GM12878 (cell line): ENCODE measurements at regions not wholly inside any gene's neighbourhood (a gene's known extent, or its start where the extent isn't known, plus 50 kb on each side); places are given as distances from the start of the nearest gene placed in this dataset.

ENCODE experiments used
- ATAC-seq: fragments of 200-7000 bp; cut with Tn5 transposase; 3 replicates; pipeline ENCODE4 v1.9.1; 2020; ENCODE audit warnings: mild to moderate bottlenecking, moderate library complexity
- BruUV-seq: library from RNA; stranded (reverse); fragments of 400-500 nt; replicated peaks from 2 replicates; lab custom pipeline; 2021; lab: Mats Ljungman, UMichigan
- CTCF ChIA-PET: fragments of 300-600 bp; sonication (Branson Sonifier 250); formaldehyde crosslinking; extraction: SDS; loops from one replicate; lab custom pipeline; 2021; ENCODE audit warnings: inconsistent platforms; lab: Yijun Ruan, JAX
- POLR2A ChIA-PET: fragments of 350-600 bp; formaldehyde crosslinking; extraction: SDS; loops from one replicate; lab custom pipeline; 2021; ENCODE audit warnings: inconsistent platforms; lab: Charles Lee
- RAD21 ChIA-PET: fragments of 300-600 bp; sonication (Branson Sonifier 250); formaldehyde crosslinking; loops from one replicate; lab custom pipeline; 2023; ENCODE audit warnings: antibody characterized with exemption; ENCODE audit not compliant: unreplicated experiment; lab: Charles Lee
- SMC1A ChIA-PET: fragments of 300-600 bp; sonication (Branson Sonifier 250); formaldehyde crosslinking; loops from one replicate; lab custom pipeline; 2023; ENCODE audit not compliant: unreplicated experiment, uncharacterized antibody; lab: Charles Lee
- DNase-seq: peaks from one replicate; pipeline ENCODE4 v3.0.0-alpha.2; 2011; ENCODE audit warnings: low read depth, low spot score
- FAIRE-seq: peaks from 3 replicates; lab custom pipeline; 2011; peaks lifted over from hg19 to GRCh38; lab: Jason Lieb, UNC
- H2AFZ ChIP-seq: 2 replicates; pipeline ENCODE4 v1.6.0; 2011; ENCODE audit warnings: low read depth, low read length, control low read depth; ENCODE audit not compliant: control insufficient read depth
- H3K27ac ChIP-seq: 2 replicates; pipeline ENCODE4 v1.5.1; 2011; ENCODE audit warnings: control low read depth; ENCODE audit not compliant: control insufficient read depth, insufficient read depth
- H3K27me3 ChIP-seq, 2 experiments: replicated peaks in 1 of 2; 2 replicates each; pipeline versions ENCODE4 v1.6.0 to v1.6.1; 2011; ENCODE audit warnings: low read length in 1 of 2; ENCODE audit not compliant: control insufficient read depth in 2 of 2, insufficient read depth in 2 of 2
- H3K36me3 ChIP-seq, 2 experiments: 2 replicates each; pipeline ENCODE4 v1.5.1; 2011; ENCODE audit warnings: low read length in 1 of 2; ENCODE audit not compliant: control insufficient read depth in 2 of 2, insufficient read depth in 2 of 2
- H3K4me1 ChIP-seq: 2 replicates; pipeline ENCODE4 v1.6.1; 2011; ENCODE audit warnings: mild to moderate bottlenecking, low read length, moderate library complexity, mixed read lengths; ENCODE audit not compliant: control insufficient read depth, insufficient read depth
- H3K4me2 ChIP-seq: 2 replicates; pipeline ENCODE4 v1.6.0; 2011; ENCODE audit warnings: control low read depth; ENCODE audit not compliant: control insufficient read depth, insufficient read depth
- H3K4me3 ChIP-seq: fragments of 200-600 bp; sonication (generic); 2 replicates; pipeline ENCODE4 v1.5.1; 2016
- H3K79me2 ChIP-seq: 2 replicates; pipeline ENCODE4 v1.6.0; 2011; ENCODE audit warnings: low read length; ENCODE audit not compliant: control insufficient read depth, insufficient read depth
- H3K9ac ChIP-seq: 2 replicates; pipeline ENCODE4 v1.8.0; 2011; ENCODE audit warnings: low read length, control low read depth, mixed read lengths; ENCODE audit not compliant: control insufficient read depth, insufficient read depth
- H3K9me3 ChIP-seq: replicated peaks from 3 replicates; pipeline ENCODE4 v1.5.1; 2011; ENCODE audit warnings: mild to moderate bottlenecking, low read length; ENCODE audit not compliant: control insufficient read depth, insufficient read depth
- H4K20me1 ChIP-seq: 2 replicates; pipeline ENCODE4 v1.6.0; 2011; ENCODE audit not compliant: control insufficient read depth, insufficient read depth
- ATF7 ChIP-seq: fragments of 450-650 bp; IDR thresholded peaks from 2 replicates; pipeline ENCODE4 v1.6.1; 2016; ENCODE audit warnings: low read depth, mild to moderate bottlenecking
- CHD4 ChIP-seq: fragments of 200-600 bp; sonication (generic); IDR thresholded peaks from 2 replicates; pipeline ENCODE4 v1.6.1; 2016; ENCODE audit warnings: mild to moderate bottlenecking
- CREB1 ChIP-seq: IDR thresholded peaks from 2 replicates; pipeline ENCODE4 v1.6.1; 2012; ENCODE audit warnings: low read depth, mild to moderate bottlenecking, inconsistent platforms
- CTCF ChIP-seq, 3 experiments: IDR thresholded peaks in 2 of 3; conservative IDR thresholded peaks in 1 of 3; 2 replicates each; pipeline ENCODE4 v1.5.1; 2011; ENCODE audit warnings: low read depth in 3 of 3, low read length in 3 of 3, mild to moderate bottlenecking in 3 of 3, control low read depth in 2 of 3, moderate library complexity in 2 of 3, inconsistent platforms in 1 of 3, mixed read lengths in 1 of 3; ENCODE audit not compliant: control insufficient read depth in 2 of 3, insufficient read depth in 1 of 3; ENCODE audit errors: extremely low read depth in 1 of 3
- ESRRA ChIP-seq: IDR thresholded peaks from 2 replicates; pipeline ENCODE4 v1.6.1; 2012; ENCODE audit warnings: mild to moderate bottlenecking, low read length, improper control_type of control experiment
- HDAC2 ChIP-seq: fragments of 200-600 bp; sonication (generic); IDR thresholded peaks from 2 replicates; pipeline ENCODE4 v1.6.1; 2017
- MYB ChIP-seq: fragments of 150-350 bp; IDR thresholded peaks from 2 replicates; pipeline ENCODE4 v1.6.1; 2014; ENCODE audit warnings: mild to moderate bottlenecking, low read depth, low read length, borderline replicate concordance
- NFIC ChIP-seq: IDR thresholded peaks from 2 replicates; pipeline ENCODE4 v1.6.1; 2012; ENCODE audit warnings: low read depth, mild to moderate bottlenecking, inconsistent platforms, low read length, moderate library complexity
- RCOR1 ChIP-seq: conservative IDR thresholded peaks from 2 replicates; pipeline ENCODE4 v1.6.1; 2012; ENCODE audit warnings: low read depth, low read length, improper control_type of control experiment
- SMARCA5 ChIP-seq: fragments of 450-650 bp; IDR thresholded peaks from 2 replicates; pipeline ENCODE4 v1.6.1; 2017; ENCODE audit warnings: mild to moderate bottlenecking
- SP1 ChIP-seq: IDR thresholded peaks from one replicate; pipeline ENCODE4 v1.6.1; 2011; ENCODE audit warnings: low read depth, low read length
- TCF3 ChIP-seq: IDR thresholded peaks from 2 replicates; pipeline ENCODE4 v1.6.1; 2012; ENCODE audit warnings: low read depth, mild to moderate bottlenecking, low read length, borderline replicate concordance; ENCODE audit not compliant: insufficient read depth
- YBX1 ChIP-seq: fragments of 450-650 bp; IDR thresholded peaks from 2 replicates; pipeline ENCODE4 v1.6.1; 2016; ENCODE audit warnings: antibody characterized with exemption
- ZNF687 ChIP-seq: fragments of 450-650 bp; IDR thresholded peaks from 2 replicates; pipeline ENCODE4 v1.6.1; 2017; ENCODE audit warnings: mild to moderate bottlenecking, moderate library complexity
- WGBS: methylation state at CpG from one replicate; pipeline ENCODE4 v1.1.6; 2016; ENCODE audit warnings: low lambda C conversion rate; ENCODE audit not compliant: insufficient replicate concordance, insufficient coverage; ENCODE audit errors: missing lambda C conversion rate; 5-methylcytosine and 5-hydroxymethylcytosine counted together
- in situ Hi-C: fragments of 300-500 bp; cut with MboI; formaldehyde crosslinking; loops from 9 replicates; pipeline ENCODE4 v1.14.3; 2018; ENCODE audit warnings: mixed read lengths
- intact Hi-C: fragments of 100-400 bp; cut with micrococcal nuclease; formaldehyde crosslinking; loops from one replicate; pipeline ENCODE4 v1.14.2; 2022; ENCODE audit not compliant: unreplicated experiment
- TF ChIP-seq, protein P1 (sequence below): IDR thresholded peaks from 2 replicates; pipeline ENCODE4 v1.6.1; 2012; ENCODE audit warnings: low read length, inconsistent platforms
- TF ChIP-seq, protein P2 (sequence below): IDR thresholded peaks from 2 replicates; pipeline ENCODE4 v1.6.1; 2012; ENCODE audit warnings: low read depth, low read length, improper control_type of control experiment

DNA sequence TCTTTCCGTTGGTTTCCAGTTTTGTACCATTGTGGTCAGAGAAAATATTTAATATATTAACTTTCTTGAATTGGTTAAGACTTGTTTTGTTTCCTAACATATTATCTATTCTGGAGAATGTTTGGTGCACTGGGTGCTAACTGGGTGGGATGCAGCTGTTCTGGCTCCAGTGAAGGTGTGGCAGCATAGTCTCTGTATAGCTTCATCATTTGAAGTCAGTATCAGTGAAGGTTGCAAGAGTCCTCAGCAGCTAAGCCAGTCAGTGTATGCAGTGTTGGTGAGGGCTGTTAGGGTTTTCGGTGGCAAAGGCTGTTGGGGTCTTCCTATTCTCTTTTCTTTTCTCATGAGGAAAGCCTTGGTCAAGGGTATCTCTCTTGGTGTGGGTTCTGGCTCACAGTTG, 698.7 kb upstream of the ADGRL4 start (continued):
- TF ChIP-seq ZNF687 (no peak), SP1 (no peak), HDAC2 (no peak), TCF3 (no peak)
- TF ChIP-seq, protein P1, sequence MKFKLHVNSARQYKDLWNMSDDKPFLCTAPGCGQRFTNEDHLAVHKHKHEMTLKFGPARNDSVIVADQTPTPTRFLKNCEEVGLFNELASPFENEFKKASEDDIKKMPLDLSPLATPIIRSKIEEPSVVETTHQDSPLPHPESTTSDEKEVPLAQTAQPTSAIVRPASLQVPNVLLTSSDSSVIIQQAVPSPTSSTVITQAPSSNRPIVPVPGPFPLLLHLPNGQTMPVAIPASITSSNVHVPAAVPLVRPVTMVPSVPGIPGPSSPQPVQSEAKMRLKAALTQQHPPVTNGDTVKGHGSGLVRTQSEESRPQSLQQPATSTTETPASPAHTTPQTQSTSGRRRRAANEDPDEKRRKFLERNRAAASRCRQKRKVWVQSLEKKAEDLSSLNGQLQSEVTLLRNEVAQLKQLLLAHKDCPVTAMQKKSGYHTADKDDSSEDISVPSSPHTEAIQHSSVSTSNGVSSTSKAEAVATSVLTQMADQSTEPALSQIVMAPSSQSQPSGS = no peak

DNA sequence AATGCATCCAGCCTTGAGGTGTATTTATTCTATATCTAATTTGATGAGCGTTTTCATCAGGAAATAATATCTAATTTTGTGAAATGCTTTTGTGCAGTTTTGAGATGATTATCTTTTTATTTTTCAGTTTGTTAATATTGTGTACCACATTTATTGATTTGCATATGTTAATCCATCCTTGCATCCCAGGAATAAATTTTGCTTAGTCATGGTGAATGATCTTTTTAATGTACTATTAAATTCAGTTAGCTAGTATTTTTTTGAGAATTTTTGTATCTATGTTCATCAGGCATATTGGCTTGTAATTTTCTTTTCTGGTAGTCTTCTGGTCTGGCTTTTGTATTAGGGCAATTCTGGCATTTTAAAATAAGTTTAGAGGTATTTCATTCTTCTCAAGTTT, 697.5 kb upstream of the ADGRL4 start:
- no TSS peak for BruUV-seq
- ChIA-PET SMC1A (no interaction called here), RAD21 (no interaction called here), CTCF (no interaction called here), POLR2A (no interaction called here)
- Histone ChIP-seq H3K4me2 (no peak overlapping the region), H3K27ac (no peak overlapping the region), H4K20me1 (no peaks in the 10 kb centered on the region), H3K79me2 (no peaks in the 10 kb centered on the region), H3K4me1 (peaks cover 2% of the 10 kb centered on the region; the same call in 1 of the 2 replicates), H3K4me3 (no peak overlapping the region), H3K9me3 (no peaks in the 10 kb centered on the region; the same call in 2 of the 3 replicates), H3K27me3 (no peaks in the 10 kb centered on the region), H3K36me3 (no peaks in the 10 kb centered on the region), H2AFZ (no peak overlapping the region), H3K9ac (no peak overlapping the region)
- FAIRE-seq (no peak), DNase-seq (no peak), ATAC-seq (no peak)
- WGBS = 48% methylated on average over 1 of the region's 1 CpG
- intact Hi-C loops (no loop called here), in situ Hi-C loops (no loop called here)
- TF ChIP-seq YBX1 = no peak
- TF ChIP-seq, protein P2, sequence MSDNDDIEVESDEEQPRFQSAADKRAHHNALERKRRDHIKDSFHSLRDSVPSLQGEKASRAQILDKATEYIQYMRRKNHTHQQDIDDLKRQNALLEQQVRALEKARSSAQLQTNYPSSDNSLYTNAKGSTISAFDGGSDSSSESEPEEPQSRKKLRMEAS = no peak
- TF ChIP-seq CTCF (IDR thresholded peaks at IDR 0.05 in 2 of 3, conservative IDR thresholded peaks at IDR 0.05 in 1 of 3; ENCODE audit: control insufficient read depth in 2 of 3, extremely low read depth in 1 of 3, insufficient read depth in 1 of 3, low read depth in 3 of 3, low read length in 3 of 3) = no peak
- no peak for TF ChIP-seq RCOR1
- TF ChIP-seq, protein P1 = no peak
- no peak for TF ChIP-seq SMARCA5
- no peak for TF ChIP-seq CREB1
- no peak for TF ChIP-seq ATF7
- TF ChIP-seq MYB = no peak
- no peak for TF ChIP-seq NFIC
- no peak for TF ChIP-seq CHD4
- TF ChIP-seq ESRRA = no peak
